ACC112 (cell line): ENCODE measurements at regions not wholly inside any gene's neighbourhood (a gene's known extent, or its start where the extent isn't known, plus 50 kb on each side); places are given as distances from the start of the nearest gene placed in this dataset.
"Not testable (repeated sequence)": the region's sequence is repeated elsewhere in the genome, so short reads cannot be mapped to it uniquely, and the experiment has no call there.

Source experiments
- H2AFZ ChIP-seq: fragments of 200-600 bp; sonication (generic); one replicate; pipeline ENCODE4 v1.6.0; 2017; ENCODE audit warnings: antibody characterized with exemption, low read length; ENCODE audit not compliant: unreplicated experiment
- H3K27ac ChIP-seq: fragments of 200-600 bp; sonication (generic); 2 replicates; pipeline ENCODE4 v1.5.1; 2014; ENCODE audit warnings: low read depth, mild to moderate bottlenecking, antibody characterized with exemption, low read length, moderate library complexity
- H3K27me3 ChIP-seq: fragments of 200-600 bp; sonication (generic); 2 replicates; pipeline ENCODE4 v1.6.1; 2014; ENCODE audit warnings: mild to moderate bottlenecking, antibody characterized with exemption, low read length, moderate library complexity, mixed read lengths; ENCODE audit not compliant: insufficient read depth
- H3K36me3 ChIP-seq: fragments of 200-600 bp; sonication (generic); 2 replicates; pipeline ENCODE4 v1.6.1; 2016; ENCODE audit warnings: mild to moderate bottlenecking, antibody characterized with exemption, low read length, moderate library complexity, mixed read lengths; ENCODE audit not compliant: insufficient read depth
- H3K4me1 ChIP-seq: fragments of 200-600 bp; sonication (generic); one replicate; pipeline ENCODE4 v1.6.1; 2016; ENCODE audit warnings: low read length, mixed read lengths; ENCODE audit not compliant: insufficient read depth, unreplicated experiment, control insufficient read depth
- H3K4me3 ChIP-seq: fragments of 200-600 bp; sonication (generic); 2 replicates; pipeline ENCODE4 v1.5.1; 2014; ENCODE audit warnings: mild to moderate bottlenecking, low read depth, low read length
- H3K79me2 ChIP-seq: fragments of 200-600 bp; sonication (generic); one replicate; pipeline ENCODE4 v1.6.0; 2016; ENCODE audit warnings: low read length; ENCODE audit not compliant: control insufficient read depth, unreplicated experiment, insufficient read depth

GRCh38 chr17:83247001-83247400 is 167.6 kb downstream of the METRNL start:
- H3K4me3 ChIP-seq, H3K36me3 ChIP-seq, H3K79me2 ChIP-seq, H2AFZ ChIP-seq, H3K4me1 ChIP-seq, H3K27me3 ChIP-seq, H3K27ac ChIP-seq: not testable (repeated sequence)
